Thoracic aorta (tissue), 2 donors: ENCODE measurements at regions not wholly inside any gene's neighbourhood (a gene's known extent, or its start where the extent isn't known, plus 50 kb on each side); places are given as distances from the start of the nearest gene placed in this dataset.
"Not testable (repeated sequence)": the region's sequence is repeated elsewhere in the genome, so short reads cannot be mapped to it uniquely, and the experiment has no call there.

Experiments used
- ATAC-seq: fragments of 150-250 bp; one replicate; pipeline ENCODE4 v1.8.0; 2017; ENCODE audit warnings: low read depth; ENCODE audit not compliant: insufficient number of reproducible peaks, low FRiP score
- DNase-seq: peaks from one replicate; pipeline ENCODE4 v3.0.0-alpha.2; 2020; ENCODE audit warnings: low spot score
- H3K27ac ChIP-seq, 2 donors: fragments of 200-600 bp; sonication (generic); 1 replicate in 1 of 2; 2 replicates in 1 of 2; pipeline ENCODE4 v1.5.1; 2016; ENCODE audit warnings: mild to moderate bottlenecking in 2 of 2, moderate library complexity in 2 of 2
- H3K27me3 ChIP-seq: fragments of 200-600 bp; sonication (generic); replicated peaks from 2 replicates; pipeline ENCODE4 v1.6.0; 2016; ENCODE audit warnings: mild to moderate bottlenecking; ENCODE audit not compliant: insufficient read depth
- H3K36me3 ChIP-seq: fragments of 200-600 bp; sonication (generic); one replicate; pipeline ENCODE4 v1.5.1; 2016
- H3K4me1 ChIP-seq, 2 donors: fragments of 200-600 bp; sonication (generic); 1 replicate in 1 of 2; 2 replicates in 1 of 2; pipeline versions ENCODE4 v1.5.1 to v1.6.0; 2016; ENCODE audit warnings: low read depth in 2 of 2, mild to moderate bottlenecking in 1 of 2; ENCODE audit not compliant: control insufficient read depth in 1 of 2
- H3K4me3 ChIP-seq: fragments of 200-600 bp; sonication (generic); 2 replicates; pipeline ENCODE4 v1.5.1; 2016; ENCODE audit warnings: mild to moderate bottlenecking
- H3K9me3 ChIP-seq: fragments of 200-600 bp; sonication (generic); 2 replicates; pipeline ENCODE4 v1.5.1; 2016
- TF ChIP-seq, protein P1 (sequence below): fragments of 200-600 bp; sonication (generic); IDR thresholded peaks from one replicate; pipeline ENCODE4 v1.5.1; 2019; ENCODE audit warnings: antibody characterized with exemption

DNA sequence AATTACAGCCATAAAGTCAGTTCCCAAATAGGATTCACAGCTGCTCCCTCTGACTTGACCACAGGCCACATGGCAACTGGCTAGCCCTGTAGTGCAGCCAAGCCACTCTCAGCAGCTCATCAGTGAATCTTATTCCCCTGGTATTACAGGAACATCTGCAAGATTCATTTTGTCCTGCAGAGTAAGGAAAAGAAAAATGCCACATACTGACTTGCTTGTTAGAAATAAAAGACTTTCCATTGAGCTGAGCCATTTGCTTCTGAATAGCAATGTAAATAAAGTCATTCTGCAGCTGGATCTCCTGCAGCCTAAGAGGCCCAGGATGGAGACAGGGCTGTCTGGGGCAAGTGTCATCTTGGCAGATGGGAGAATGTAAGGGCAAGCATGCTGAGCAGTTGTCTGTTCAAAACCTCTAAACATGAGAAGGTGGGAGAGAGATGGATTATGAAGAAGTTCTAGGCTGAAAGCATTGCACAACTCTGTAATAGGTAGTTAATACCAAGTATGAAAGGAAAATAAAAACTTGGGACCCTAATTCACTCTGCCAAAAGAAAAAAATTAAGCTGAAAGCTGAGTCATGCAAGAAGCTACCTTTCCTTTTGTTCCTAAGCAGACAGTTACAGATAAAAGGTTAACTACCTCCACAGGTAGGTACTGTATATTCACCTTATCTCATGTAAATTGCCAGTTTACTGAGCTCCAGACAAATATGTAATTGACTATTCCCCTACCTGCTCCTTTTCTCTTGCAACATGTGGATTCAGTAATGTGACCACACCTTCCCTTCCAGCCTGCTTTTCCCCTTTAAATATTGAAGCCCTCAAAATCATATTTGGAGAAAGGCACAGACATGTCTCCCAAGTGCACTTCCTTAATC lies 244.4 kb upstream of the RAI14 start:
- TF ChIP-seq, protein P1, sequence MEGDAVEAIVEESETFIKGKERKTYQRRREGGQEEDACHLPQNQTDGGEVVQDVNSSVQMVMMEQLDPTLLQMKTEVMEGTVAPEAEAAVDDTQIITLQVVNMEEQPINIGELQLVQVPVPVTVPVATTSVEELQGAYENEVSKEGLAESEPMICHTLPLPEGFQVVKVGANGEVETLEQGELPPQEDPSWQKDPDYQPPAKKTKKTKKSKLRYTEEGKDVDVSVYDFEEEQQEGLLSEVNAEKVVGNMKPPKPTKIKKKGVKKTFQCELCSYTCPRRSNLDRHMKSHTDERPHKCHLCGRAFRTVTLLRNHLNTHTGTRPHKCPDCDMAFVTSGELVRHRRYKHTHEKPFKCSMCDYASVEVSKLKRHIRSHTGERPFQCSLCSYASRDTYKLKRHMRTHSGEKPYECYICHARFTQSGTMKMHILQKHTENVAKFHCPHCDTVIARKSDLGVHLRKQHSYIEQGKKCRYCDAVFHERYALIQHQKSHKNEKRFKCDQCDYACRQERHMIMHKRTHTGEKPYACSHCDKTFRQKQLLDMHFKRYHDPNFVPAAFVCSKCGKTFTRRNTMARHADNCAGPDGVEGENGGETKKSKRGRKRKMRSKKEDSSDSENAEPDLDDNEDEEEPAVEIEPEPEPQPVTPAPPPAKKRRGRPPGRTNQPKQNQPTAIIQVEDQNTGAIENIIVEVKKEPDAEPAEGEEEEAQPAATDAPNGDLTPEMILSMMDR, result no peak
- no peak overlapping the region for H3K4me3 ChIP-seq
- ATAC-seq (no peak), DNase-seq (no peak)
- no peaks in the 10 kb centered on the region for H3K9me3 ChIP-seq
- H3K27me3 ChIP-seq, result no peaks in the 10 kb centered on the region
- no peaks in the 10 kb centered on the region for H3K36me3 ChIP-seq
- H3K4me1 ChIP-seq, result no peaks in the 10 kb centered on the region
- H3K27ac ChIP-seq, result no peak overlapping the region

DNA sequence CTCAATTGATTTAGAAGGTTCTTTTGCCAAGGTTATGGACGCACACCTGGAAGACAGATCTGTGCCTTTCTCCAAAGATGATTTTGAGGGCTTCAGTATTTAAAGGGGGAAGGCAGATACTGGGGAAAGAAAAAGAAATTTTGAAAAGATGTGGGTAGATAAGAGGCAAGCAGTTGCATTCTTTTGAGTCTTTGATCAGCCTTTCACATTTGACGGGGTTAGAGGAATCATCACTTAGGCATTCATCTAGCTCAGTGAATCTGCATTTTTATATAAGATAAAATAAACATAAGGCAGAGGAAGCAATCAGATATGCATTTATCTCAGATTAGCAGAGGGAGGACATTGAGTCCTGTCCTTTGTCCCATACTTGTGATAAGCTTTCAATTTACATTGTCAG lies 243.4 kb upstream of the RAI14 start:
- no peak overlapping the region for H3K4me3 ChIP-seq
- no peak overlapping the region for H3K27ac ChIP-seq
- H3K27me3 ChIP-seq, result no peaks in the 10 kb centered on the region
- TF ChIP-seq, protein P1, result no peak
- H3K9me3 ChIP-seq, result no peaks in the 10 kb centered on the region
- H3K36me3 ChIP-seq, result no peaks in the 10 kb centered on the region
- no peak for ATAC-seq
- no peak for DNase-seq
- H3K4me1 ChIP-seq, result no peaks in the 10 kb centered on the region

DNA sequence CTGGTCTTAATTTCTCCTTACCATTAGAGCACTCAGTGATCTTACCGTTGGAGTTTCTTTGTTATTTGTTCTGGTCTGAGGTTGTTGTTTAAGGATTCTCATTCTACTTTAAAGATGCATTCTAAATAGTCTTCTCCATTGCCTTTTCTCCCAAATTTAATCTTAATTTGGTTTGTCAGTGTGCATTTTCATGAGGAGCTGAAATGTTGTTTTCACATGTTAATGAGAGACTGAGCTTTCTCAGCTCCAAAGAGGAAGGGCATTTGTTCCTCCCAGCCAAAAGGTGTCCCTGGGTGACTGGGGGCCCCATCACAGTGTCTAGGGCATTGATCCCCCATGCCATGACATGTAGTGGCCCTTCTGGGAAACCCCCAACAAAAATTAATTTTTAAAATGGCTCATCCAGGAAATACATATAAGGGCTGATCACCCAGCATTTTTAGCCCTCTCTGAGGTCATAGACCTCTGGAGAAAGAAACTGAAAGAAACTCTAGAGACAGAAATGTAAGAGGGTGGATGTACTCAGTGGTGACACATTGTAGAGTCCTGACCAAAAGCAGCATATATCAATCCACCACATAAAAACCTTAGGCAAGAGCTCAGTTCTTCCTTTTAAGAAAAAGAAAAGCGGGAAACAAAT lies 240.4 kb upstream of the RAI14 start:
- DNase-seq (no peak), ATAC-seq (no peak)
- Histone ChIP-seq H3K27me3 (no peaks in the 10 kb centered on the region), H3K27ac (no peak overlapping the region), H3K9me3 (no peaks in the 10 kb centered on the region), H3K4me3 (no peak overlapping the region), H3K4me1 (no peaks in the 10 kb centered on the region), H3K36me3 (no peaks in the 10 kb centered on the region)
- TF ChIP-seq, protein P1, result no peak

DNA sequence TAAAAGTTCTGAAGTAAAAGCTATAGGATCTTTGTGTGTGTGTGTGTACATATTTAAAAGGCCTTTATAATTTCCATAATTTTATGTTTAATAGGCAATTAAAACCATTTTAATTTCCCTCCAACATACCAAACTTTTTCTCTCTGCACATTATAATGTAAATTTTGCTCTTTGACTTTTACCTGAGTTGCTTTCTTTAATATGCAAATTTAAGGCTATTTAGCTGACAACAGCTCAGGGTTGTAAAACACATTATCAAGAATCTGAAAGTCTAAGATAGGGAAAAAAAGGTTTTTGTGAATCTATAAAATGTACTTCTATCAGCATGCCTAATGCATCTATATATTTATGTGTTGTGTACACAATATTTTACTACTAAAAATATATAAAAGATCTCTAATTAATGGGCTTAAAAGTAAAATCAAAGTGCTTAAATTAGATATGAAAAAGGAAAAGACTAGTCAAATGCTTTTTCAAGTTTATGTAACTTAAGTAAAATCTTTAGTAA lies 239.6 kb upstream of the RAI14 start:
- no peak for ATAC-seq
- Histone ChIP-seq H3K4me1 (no peaks in the 10 kb centered on the region), H3K27me3 (no peaks in the 10 kb centered on the region), H3K9me3 (no peaks in the 10 kb centered on the region), H3K36me3 (no peaks in the 10 kb centered on the region), H3K27ac (no peak overlapping the region), H3K4me3 (no peak overlapping the region)
- TF ChIP-seq, protein P1, result no peak
- DNase-seq, result no peak

DNA sequence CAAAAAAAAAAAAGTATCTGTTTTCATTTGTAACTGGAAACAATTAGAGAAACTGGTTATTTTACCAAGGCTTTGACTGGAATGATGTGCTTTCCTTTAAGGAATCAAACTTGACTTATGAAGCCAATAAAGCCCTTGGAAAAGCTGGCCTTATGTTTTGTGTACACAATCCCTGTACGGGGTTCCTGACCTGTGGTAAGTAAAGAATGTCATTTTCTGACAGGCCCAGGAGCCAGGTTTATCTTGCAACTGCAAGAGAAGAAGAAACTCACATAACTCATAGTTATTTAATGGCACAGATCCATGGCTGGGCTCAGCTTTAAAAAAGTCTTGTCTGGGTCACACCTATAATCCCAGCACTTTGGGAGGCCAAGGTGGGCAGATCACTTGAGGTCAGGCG lies 235.9 kb upstream of the RAI14 start:
- H3K36me3 ChIP-seq, H3K9me3 ChIP-seq, DNase-seq, H3K4me1 ChIP-seq, H3K27ac ChIP-seq, ATAC-seq, H3K4me3 ChIP-seq, H3K27me3 ChIP-seq: not testable (repeated sequence)
